HG02870 (cell line): ENCODE measurements at regions not wholly inside any gene's neighbourhood (a gene's known extent, or its start where the extent isn't known, plus 50 kb on each side); places are given as distances from the start of the nearest gene placed in this dataset.

Experiments
- ATAC-seq: cut with Tn5 transposase; IDR thresholded peaks from one replicate; pipeline ENCODE4 v1.9.1; 2021; ENCODE audit warnings: mild to moderate bottlenecking, moderate library complexity; ENCODE audit not compliant: unreplicated experiment

DNA sequence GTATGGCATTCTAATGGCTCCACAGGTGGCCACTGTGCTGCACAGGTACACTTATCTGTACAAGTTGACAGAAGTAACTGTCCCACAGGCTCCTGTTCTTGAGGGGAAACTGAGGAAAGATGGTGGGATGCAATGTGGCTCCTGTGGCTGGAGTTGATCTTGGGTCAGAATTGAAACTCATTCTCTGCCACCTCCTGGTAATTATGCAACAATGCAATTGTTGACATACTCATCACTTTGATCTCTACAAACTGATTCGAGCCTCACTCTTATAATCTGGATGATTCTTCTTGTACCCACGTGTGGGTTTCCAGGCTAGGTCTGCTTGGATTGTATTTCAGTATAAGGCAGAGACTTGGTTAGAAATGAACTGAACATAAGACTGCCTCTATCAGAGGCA lies 148.8 kb downstream of the CCNG2 start:
- no peak for ATAC-seq

DNA sequence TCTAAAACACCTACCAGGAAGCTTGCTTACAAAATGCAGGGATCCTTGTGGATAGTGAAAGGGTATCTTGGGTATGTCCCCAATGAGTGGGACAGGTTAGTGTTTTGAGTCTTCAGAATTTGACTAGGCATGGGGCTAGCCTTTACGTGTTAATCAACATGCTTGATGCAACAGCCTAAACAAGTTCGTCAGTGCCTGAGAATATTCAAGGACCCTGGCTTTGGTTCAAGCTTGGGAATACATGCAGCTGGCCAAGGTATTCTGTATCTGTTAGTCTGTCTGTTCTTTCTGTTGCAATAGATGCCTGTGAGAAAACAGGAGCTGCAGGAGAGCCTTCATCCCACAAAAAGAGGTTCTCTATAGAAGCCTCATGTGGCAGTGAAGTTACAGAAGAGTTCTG lies 149.5 kb downstream of the CCNG2 start:
- ATAC-seq, result no peak

DNA sequence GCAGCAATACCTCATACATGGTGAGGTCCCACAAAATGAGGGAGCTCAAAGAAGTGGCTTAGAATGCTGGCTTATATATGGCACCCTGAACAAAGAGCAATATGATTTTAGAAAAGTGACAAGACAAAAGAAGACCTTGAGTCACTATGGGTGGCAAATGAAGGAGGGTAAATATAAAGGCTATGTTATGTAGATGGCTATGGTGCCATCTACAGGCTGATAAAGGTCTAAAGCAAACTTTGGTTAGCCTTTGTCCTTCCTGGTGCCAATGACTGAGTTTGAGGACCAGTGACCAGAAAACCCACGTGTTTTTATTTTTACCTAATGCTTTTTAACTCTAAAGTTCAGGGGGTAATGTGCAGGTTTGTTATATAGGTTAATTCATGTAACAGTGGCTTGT lies 151.8 kb downstream of the CCNG2 start:
- ATAC-seq, result no peak

DNA sequence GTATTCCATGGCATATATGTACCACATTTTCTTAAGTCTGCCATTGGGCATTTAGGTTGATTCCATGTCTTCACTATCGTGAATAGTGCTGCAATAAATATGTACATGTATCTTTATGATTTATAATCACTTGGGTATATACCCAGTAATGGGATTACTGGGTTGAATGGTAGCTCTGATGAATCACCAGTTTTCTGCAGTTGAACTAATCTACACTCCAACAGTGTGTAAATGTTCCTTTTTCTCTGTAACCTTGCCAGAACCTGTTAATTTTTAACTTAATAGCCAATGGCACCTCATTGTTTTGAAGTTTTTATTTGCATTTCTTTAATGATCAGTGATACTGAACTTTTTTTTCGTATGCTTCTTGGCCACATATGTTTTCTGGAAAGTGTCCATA lies 152.5 kb downstream of the CCNG2 start:
- no peak for ATAC-seq

DNA sequence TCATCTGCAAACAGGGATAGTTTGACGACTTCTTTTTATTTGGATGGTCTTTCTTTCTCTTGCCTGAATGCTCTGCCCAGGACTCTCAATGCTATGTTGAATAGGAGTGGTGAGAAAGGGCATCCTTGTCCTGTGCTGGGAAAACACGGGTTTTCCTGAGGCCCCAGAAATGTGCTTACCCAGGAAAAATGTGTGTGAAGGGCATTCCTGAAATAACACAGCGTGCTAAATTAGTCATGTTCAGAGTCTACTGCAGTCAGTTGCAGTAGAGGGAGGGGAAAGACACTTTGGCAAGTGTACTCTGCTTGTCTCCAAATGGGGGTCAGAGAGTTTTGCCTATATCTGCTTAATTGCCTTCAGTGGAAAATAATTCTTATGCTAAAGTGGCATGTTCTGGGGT lies 153.9 kb downstream of the CCNG2 start:
- ATAC-seq, result no peak

DNA sequence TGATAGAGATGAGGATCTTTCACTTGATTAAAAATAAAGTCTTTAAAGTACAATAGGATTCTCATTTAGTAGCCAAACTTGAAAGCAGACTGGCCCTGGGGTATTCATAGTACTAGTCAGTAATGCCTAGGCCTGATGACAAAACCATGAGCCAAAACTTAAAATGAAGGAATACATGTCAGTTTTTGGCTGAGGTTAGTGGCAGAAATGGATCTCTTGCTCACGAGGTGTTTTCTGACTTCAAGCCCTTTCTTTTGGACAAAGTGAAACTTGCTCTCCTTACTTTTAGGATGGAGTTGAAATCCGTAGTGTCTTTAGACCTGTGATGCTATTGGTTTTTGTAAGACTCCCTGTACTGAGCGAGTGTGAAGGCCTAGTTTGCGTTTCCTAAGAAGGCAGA lies 157.7 kb downstream of the CCNG2 start:
- no peak for ATAC-seq

DNA sequence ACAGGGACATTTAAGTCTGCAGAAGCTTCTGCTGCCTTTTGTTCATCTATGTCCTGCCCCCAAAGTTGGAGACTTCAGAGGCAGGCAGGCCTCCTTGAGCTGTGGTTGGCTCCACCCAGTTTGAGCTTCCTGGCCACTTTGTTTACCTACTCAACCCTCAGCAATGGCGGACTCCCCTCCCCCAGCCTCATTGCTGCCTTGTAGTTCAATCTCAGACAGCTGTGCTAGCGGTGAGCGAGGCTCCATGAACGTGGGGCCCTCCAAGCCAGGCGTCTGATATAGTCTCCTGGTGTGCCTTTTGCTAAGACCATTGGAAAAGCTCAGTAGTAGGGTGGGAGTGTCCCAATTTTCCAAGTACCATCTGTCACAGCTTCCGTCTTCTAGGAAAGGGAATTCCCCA lies 170.1 kb downstream of the CCNG2 start:
- ATAC-seq, result no peak

DNA sequence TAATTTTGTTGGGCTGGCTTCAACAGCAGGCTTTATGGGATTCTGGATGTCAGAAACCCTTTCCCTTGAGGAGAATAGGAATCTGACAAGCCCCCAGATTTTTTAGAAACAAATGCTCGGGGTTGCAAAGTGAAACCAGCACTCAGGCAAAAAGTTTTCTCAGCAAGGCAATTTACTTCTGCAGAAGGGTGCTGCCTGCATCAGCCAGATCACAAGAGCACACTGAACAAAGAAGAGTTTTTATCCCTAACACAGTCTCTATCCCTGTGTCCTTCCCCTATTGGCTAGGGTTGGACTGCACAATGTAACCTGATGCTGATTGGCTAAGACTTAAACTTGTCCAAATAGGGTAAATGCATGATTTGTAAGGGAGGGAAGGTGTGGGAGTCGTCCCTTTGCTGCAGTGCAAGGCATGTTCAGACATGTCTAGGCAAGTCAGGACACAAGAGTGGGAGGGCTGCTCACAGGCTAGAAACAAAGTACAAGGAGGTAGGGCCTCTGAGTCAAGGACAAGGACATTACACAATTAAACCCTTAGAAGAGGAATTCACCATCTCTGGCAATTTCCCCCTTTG lies 175.8 kb downstream of the CCNG2 start:
- no peak for ATAC-seq

DNA sequence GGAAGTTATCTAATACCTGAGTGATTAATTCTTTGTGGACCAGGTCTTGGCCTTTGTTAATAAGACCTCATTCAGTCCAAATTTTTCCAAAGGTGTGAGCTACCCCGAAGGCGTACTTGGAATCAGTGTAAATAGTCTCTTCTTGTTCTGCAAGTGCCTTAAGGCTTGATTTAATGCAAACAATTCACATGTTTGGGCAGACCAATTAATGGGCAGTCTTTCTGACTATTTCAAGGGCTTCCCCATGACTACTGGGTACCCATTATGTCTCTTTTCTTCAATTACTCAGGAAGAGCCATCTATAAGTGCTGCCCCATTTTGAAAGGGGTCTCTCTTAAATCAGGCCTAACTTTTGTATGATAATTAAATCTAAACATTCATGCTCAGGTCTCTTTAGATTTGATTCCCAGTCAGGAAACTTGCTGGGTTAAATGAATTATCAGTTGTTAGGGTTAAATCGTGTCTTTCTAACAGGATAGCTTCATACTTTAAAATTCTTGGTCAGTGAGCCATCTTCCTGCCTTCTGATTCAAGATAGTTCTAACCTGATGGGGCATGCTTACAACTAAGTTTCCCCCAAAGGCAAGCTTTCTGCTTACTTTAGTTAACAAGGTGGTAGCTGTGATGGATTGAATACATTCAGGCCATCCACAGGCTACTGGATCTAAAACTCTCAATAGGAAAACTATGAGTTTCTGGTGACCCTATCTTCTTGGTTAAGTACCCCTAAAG lies 179.6 kb downstream of the CCNG2 start:
- no peak for ATAC-seq

DNA sequence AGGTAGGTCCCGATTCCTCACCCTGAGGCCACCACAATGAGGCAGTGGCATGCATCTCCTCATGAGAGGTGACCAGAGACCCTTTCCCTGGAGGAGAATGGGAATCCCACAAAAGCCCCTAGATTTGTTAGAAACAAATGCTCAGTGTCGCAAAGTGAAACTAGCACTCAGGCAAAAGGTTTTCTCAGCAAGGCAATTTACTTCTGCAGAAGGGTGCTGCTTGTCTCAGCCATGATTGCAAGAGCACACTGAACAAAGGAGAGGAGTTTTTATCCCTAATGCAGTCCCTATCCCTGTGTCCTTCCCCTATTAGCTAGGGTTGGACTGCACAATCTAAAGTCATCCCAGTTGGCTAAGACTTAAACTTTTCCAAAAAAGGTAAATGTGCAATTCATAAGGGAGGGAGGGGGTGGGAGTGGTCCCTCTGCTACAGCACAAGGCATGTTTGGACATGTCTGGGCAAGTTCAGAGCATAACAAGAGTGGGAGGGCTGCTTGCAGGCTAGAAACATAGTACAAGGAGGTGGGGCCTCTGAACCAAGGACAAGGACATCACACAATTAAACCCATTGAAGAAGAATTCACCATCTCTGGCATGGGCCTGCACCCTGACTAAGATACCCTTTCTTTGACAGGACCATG lies 185.3 kb downstream of the CCNG2 start:
- no peak for ATAC-seq

DNA sequence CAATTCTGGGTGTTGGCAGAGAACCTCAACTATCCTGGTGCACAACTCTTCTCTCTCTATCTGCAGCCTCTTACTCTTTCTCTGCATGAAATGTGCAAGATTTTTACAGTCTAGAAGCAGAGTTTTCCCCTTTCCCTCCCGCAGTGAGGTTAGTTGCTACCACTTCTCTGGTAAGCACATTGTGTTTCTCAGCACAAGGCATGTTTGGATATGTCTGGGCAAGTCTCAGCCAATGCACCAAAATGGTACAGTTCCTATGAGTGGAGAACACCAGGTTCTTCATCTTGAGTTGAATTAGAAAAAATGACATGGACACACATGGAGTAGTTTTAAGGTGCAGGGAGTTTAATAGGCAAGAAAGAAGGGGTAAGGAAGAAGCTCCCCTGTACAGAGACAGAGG lies 187.0 kb downstream of the CCNG2 start:
- ATAC-seq, result no peak

DNA sequence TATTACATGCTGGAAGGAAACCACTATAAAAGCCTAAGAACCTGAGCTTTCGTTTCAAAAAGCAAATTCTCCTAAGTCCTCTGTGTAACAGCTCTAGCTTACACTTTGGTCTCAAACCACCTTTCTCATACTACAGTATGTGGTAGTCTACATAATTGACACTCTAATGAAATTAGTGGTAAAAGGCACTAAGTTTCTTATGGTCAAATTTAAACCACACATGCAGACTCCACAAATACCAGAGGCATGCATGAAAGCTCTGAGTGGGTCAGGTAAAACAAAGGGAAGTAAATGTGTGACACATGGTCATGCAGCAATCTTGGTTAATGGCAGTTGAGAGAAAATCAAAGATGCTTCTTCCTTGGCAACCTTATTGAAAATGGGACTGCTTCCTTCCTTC lies 187.8 kb downstream of the CCNG2 start:
- no peak for ATAC-seq

DNA sequence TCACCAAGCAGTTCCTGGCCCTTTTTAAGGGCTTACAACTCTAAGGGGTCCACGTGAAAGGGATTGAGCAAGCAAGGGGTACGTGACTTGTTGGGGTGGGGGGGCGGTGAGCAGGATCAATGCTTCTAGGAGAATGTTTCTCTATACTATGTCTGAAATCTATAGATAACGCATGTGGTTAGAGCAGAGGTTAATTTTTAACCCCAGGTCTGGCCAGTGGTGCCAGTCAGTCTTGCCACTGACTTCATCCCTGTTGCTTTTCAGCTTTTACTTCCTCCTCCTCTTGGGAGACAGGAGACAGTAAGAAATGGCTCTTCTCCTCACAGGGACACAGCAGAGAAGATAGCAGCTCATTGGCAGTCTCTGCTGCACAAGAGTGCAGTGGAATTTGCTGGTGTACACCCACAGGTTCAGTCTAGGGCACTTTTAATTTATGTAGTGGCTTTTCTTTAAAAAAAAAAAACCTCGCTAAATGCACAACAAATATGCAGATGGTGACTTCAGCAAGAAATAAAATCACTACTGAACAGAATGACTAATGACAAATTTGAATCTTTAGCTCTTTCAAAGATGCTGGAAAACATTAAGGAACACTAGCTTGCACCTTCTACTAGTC lies 190.5 kb downstream of the CCNG2 start:
- no peak for ATAC-seq

DNA sequence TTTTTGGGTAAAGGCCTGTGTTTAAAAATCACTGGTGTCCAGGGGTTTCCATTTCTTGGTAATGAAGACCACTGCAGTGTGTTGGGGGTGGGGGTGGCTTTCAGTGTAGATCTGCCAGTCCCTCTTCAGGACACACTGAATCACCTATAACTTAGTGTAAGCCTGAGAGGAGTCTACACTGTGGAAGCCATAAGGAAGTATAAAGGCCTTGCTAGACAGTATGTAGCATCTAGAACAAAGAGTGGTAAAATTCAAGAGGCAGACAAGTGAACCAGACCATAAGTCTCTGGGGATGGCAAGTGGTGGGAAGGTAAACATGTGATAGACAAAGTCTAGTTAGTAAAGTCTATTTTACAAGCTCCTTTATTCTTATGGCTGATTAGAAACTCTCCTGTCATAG lies 191.8 kb downstream of the CCNG2 start:
- no peak for ATAC-seq

DNA sequence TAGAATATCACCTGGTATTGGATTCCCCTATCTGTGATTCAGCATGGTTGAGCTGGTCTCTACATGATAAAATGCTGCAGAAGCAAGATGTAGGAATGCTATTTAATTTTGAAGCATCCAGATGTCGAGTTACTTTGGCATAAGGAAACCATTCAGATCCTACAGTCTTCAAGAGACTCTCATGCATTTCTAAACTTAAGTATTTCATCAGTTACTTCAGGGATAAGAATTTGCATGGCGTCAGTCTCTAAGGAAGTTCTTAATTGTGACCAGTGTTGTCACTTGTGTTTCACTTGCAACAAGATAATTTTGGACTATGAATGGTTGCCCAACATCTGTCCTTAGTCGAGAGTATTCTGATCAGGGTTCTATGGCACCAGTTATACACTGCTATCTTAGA lies 192.4 kb downstream of the CCNG2 start:
- no peak for ATAC-seq

DNA sequence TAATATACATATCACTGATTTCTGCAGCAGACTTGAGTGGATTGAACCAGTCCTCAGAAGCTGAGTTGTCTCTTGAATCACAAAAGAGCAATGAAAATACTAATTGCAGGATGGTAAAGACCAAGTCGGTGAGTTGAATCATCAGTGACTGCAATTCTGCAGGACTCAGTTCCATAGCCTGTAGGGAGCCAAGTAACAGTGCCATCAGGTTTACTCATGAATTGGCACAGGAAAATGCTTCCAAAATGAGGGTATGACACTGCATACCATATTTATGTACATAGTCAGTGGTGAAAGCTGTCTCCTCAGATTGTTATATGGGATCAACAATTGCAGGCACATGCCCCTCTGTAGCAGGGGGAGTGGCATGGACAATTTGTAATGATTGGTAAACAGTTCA lies 192.8 kb downstream of the CCNG2 start:
- ATAC-seq, result no peak

DNA sequence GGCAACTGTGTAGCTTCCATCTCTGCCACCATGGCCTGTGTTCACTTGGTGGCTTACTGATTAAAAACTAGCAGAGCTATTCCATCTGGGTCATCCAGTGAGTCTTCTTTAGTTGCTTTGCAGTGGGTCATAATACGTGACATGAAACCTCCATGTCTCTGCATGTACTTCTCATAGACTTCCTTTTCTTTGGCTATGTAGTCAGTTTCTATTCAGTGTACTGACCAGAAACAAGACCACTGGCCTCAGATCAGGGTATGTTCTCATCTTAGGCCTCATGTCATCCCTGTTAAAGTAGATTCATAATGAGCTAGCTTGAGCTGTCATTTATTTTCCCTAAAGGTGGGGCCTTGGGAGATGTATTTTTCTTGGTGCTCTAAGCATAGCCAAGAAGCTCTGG lies 195.2 kb downstream of the CCNG2 start:
- peak; percentile 54 for ATAC-seq

DNA sequence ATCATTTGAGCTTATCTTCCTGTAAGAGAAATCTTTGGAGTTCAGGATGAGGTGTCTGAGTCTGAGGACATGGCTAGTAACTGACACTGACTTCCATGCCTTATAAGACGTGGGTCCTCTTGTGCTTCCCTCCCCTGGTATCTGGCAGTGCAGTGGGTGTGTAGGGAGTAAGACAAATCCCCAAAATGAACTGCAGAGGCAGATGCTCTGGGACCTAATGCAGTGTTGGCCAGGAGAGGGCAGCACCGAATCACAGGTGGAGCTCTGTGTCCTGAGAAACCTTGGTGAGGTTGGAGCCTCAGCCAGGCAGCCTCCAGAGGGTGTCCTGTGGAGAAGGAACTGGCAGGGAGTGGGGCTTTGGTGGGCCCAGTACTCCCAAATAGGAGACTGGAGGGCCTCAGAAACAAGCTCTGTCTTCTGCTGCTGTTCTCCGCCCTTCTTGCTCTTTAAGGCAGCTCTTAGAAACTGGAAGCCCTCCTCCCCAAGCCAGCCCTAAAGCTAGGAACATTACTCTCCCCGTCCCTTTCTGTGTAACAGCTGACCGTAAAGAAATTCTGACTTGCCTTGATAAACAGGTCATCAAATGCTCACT lies 196.8 kb downstream of the CCNG2 start:
- peak; percentile 30 for ATAC-seq

DNA sequence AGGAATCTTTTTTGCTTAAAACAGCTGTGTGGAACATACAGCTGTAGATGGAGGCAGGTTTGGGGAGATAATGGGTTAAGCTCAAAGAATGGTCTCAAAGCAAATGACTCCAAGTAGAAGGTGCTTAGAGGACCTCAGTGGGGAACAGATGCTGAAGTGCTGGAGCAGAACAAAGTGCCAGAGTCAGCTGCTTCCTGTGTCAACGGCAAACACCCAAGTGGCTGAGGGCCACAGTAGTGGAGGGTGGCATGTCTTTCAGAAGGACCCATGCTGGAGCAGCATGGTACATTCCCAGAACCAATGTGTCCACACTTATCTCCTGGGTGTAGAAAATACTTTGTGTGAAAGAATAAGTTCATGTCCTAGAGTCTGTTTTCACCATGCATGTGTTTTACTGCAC lies 197.5 kb downstream of the CCNG2 start:
- ATAC-seq, result no peak

DNA sequence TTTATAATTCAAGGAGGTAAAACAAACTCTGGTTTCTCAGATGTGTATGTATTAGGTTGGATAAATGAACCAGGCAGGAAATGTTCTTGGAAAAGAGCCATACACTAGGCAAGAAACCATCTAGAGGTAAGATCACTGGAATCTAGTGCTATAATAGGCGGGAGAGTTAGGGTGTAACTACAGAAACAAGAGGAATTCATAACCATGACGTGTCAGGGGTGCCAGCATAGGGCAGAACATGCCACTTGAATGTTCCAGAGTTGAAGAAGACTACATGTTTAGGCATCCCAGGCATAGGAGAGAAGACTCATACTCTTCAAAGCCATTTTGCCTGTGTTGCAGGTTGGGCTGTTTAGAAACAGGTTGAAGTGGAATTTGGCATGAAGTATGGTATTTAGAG lies 198.7 kb downstream of the CCNG2 start:
- ATAC-seq, result no peak

DNA sequence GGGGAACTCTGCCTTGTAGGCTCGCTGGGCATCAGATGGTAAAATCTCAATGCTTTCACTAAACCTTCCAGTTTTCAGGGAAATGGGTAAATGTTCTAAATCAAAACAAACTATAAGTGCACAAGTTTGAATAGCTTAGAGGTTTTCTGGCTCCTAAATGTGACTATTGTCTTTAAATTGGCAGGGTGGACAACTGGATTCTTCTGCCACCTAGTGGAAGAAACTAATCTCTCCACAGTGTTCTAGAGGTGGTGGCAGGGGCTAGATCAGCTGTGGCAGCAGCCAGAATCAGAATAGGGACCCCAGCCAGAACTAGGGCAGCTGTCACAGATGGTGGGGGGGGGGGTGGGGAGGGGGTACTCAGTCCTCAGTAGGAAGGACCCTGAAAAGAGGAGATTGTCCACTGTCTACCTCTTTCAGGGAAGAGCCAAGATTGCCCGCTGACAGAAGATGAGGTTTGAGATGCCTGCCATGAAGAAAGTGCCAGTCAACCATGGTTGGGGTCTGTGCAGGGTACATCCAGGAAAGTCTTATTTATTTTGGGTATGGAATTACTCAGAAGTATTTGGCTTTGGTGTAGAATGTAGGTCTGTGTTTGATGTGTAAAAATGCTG lies 201.4 kb downstream of the CCNG2 start:
- ATAC-seq, result no peak
